ENCODE measurements at regions not wholly inside any gene's neighbourhood (a gene's known extent, or its start where the extent isn't known, plus 50 kb on each side); places are given as distances from the start of the nearest gene placed in this dataset.

- TF ChIP-seq CTCF (IDR thresholded peaks at IDR 0.05; ENCODE audit: insufficient read depth, low read depth, low read length) (no peak), EZH2 (IDR thresholded peaks at IDR 0.05; ENCODE audit: insufficient read depth, low read length) (no peak)
Measured at GRCh38 chr16:9262941-9263715, 171.7 kb downstream of the HAPSTR1 start.
